Ishikawa (cell line): ENCODE measurements at regions not wholly inside any gene's neighbourhood (a gene's known extent, or its start where the extent isn't known, plus 50 kb on each side); places are given as distances from the start of the nearest gene placed in this dataset.

Source experiments
- CEBPB ChIP-seq: IDR thresholded peaks from 2 replicates; pipeline ENCODE4 v1.6.1; 2012
- CREB1 ChIP-seq: IDR thresholded peaks from 2 replicates; pipeline ENCODE4 v1.6.1; 2012; ENCODE audit warnings: low read depth
- EGR1 ChIP-seq: IDR thresholded peaks from 2 replicates; pipeline ENCODE4 v1.6.1; 2012
- EP300 ChIP-seq: IDR thresholded peaks from 2 replicates; pipeline ENCODE4 v1.6.1; 2012; ENCODE audit warnings: borderline replicate concordance
- FOXM1 ChIP-seq: IDR thresholded peaks from 2 replicates; pipeline ENCODE4 v1.6.1; 2012; ENCODE audit warnings: low read depth, borderline replicate concordance
- MAX ChIP-seq: IDR thresholded peaks from 2 replicates; pipeline ENCODE4 v1.6.1; 2012
- NFIC ChIP-seq: IDR thresholded peaks from 2 replicates; pipeline ENCODE4 v1.6.1; 2012
- RAD21 ChIP-seq: IDR thresholded peaks from 2 replicates; pipeline ENCODE4 v1.6.1; 2012; ENCODE audit warnings: low read depth
- REST ChIP-seq: IDR thresholded peaks from 2 replicates; pipeline ENCODE4 v1.6.1; 2012; ENCODE audit warnings: low read depth, mild to moderate bottlenecking
- TAF1 ChIP-seq: IDR thresholded peaks from 2 replicates; pipeline ENCODE4 v1.6.1; 2012; ENCODE audit warnings: low read depth, mild to moderate bottlenecking
- TCF12 ChIP-seq: IDR thresholded peaks from 2 replicates; pipeline ENCODE4 v1.6.1; 2012; ENCODE audit warnings: low read depth
- TEAD4 ChIP-seq: IDR thresholded peaks from 2 replicates; pipeline ENCODE4 v1.6.1; 2012
- USF1 ChIP-seq: IDR thresholded peaks from 2 replicates; pipeline ENCODE4 v1.6.1; 2012
- YY1 ChIP-seq: IDR thresholded peaks from 2 replicates; pipeline ENCODE4 v1.6.1; 2012; ENCODE audit warnings: low read depth
- ZBTB7A ChIP-seq: IDR thresholded peaks from 2 replicates; pipeline ENCODE4 v1.6.1; 2012; ENCODE audit warnings: low read depth

DNA sequence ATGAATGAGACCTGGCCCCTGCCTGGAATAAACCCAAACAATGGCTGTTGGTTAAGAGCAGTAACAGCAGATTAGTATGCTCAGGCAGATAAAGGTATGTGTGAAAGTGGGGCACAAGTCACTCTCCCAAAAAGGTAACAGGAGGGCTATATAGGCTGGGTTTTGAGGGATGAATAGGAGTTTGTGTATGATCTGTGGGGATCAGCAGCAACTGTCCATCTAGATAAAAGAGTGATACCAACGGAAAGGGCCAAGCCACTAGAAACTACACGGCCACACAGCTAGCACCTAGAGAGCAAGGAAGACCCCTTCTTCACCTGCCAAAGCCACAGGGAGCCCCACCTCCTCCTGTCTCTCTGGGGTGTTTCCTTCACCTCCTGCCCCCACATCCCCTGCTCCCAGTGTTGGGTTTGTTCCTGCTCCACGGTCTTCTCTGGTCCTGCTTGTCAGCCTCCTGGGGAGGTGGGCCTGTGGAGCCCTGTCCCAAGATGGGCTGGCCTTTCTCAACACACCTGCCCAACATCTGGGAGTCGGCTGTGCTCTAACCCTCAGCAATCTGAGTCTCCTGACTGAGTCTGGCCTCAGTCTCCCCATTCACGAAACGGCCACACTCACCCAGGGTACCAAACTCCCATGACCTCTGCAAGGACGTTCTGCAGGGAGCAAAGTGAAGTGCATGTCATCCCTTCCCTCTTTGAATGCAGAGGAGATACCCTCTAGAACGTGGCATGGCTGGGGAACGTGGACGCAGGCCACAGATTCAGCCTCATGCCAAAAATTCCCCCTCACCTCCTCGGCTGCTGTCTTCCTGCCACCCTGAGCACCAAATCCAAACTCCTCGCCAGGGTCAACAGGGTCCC is 108.2 kb downstream of the NCOR2 start:
- TF ChIP-seq NFIC (no peak), REST (no peak), FOXM1 (no peak), CREB1 (no peak), MAX (no peak), ZBTB7A (no peak), EP300 (no peak), YY1 (no peak), TEAD4 (no peak), TCF12 (no peak), EGR1 (no peak), USF1 (no peak), TAF1 (no peak), RAD21 (no peak), CEBPB (no peak)

GRCh38 chr12:124458220-124458991 is 109.0 kb downstream of the NCOR2 start:
- TF ChIP-seq NFIC: no peak
- no peak for TF ChIP-seq ZBTB7A
- TF ChIP-seq RAD21: no peak
- TF ChIP-seq FOXM1: no peak
- TF ChIP-seq EGR1: no peak
- no peak for TF ChIP-seq REST
- TF ChIP-seq CEBPB: no peak
- TF ChIP-seq TEAD4: no peak
- no peak for TF ChIP-seq MAX
- TF ChIP-seq TAF1: no peak
- no peak for TF ChIP-seq TCF12
- no peak for TF ChIP-seq USF1
- TF ChIP-seq YY1: no peak

DNA sequence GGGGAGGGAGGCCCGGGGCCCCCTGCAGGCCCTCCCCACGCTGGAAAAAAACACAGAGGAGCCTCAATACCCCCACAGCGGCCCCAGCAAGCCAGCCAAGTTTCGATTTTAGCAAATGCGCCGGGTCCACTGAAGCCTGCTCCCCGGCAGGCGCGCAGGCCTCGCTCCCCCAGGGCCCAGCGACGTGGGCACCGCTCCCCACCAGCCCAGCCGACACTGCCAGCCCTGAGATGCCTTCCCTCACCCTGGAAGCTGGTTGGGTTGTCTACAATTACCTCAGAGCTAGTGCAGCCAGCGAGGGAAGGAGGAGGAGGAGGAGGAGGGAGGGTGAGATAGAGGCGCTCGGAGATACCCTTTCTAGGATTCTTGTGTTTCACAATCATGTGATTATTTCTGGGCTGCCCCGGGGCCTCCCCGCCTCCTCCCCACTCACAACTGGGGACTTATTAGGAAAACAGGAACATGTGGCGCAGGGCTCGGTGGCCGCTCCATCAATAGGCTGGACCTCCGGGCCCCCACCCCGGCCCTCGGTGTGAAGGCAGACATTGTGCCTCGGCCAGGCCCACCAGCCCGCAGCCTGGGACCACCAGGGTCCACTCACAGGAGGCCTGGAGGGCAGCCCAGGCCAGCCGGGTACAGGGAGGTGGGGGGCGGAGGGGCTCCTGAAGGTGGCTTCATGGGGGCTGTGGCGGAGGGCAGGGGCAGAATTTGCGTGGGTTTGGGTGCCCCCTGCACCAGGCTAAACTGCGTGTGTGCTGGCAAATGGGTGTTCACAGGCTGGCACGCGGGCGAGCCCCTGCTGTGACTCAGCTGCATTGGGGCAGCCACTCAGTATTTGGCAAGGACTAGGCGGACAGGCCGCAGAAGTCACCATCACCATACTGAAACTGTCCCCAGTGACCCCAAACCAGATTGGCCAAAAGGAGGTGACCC is 109.9 kb downstream of the NCOR2 start:
- TF ChIP-seq FOXM1 (no peak), CREB1 (no peak), TCF12 (no peak), EGR1 (no peak), ZBTB7A (no peak)

DNA sequence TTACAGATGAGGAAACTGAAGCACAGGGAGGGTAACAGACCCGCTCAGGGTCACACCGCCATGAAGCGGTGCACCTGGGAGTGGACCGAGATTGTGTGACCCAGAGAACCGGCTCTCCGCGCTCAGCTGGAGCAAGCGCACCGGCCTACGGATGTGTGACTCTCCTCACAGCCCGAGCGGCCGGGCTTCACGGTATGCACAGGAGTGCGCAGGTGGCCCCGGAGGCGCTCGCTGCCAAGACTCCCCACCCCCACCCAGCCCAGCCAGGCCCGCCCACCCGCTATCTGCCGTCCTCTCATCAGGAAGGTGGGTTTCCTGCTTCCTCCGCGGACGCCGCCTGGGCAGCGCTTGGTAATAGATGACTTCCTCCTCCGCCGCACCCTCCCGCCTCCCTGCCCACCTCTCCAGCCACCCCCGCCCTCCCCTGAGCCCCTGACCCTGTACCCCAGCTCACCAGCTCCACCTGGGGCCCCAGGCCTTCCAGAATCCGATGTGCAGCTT is 110.7 kb downstream of the NCOR2 start:
- TF ChIP-seq CEBPB (no peak), MAX (no peak), REST (no peak), YY1 (no peak), USF1 (no peak), TAF1 (no peak), ZBTB7A (no peak), TEAD4 (no peak), FOXM1 (no peak), TCF12 (no peak)
